ENCODE measurements at regions not wholly inside any gene's neighbourhood (a gene's known extent, or its start where the extent isn't known, plus 50 kb on each side); places are given as distances from the start of the nearest gene placed in this dataset.

DNA sequence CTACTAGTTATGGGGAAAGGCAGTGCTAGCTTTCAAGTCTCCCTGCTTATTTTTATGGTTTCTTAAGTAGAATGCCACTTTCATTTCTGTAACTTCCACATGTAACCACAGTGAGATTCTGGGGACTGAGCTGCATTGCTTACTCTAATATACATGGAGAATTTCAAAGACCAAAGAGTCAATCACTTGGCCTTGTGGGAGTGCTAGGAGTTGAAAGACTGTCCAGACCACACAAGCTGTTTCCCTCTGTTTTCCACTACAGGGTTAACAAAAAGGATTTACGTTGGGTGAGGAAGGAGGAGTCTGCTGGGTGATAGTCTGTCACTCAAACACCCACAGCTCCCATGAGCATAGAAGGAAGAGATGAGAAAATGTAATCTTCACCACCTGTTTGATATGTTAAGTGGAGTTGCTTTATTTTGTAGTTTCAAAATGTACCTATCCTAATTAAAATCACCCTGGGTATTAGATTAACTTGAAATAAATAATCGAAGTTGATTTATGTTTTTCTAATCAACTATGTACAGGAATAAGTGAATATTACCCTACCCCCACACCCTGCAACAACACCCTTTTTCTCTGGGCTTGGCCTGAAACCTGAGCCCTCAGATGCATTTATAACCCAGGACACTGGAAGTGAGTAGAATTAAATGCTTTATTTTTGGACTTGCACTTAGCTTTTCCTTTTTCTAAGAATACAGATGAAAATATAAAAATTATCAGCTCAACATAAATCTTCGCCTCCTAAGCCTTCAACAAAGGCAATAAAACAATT lies 225.8 kb upstream of the SLC10A2 start:
- H3K9me3 ChIP-seq (ENCODE audit: control insufficient read depth, insufficient read depth, low read depth, low read length): no peaks in the 10 kb centered on the region
- no peak for TF ChIP-seq EZH2 (IDR thresholded peaks at IDR 0.05; ENCODE audit: low read length, missing control alignments)
- TF ChIP-seq, protein P1, sequence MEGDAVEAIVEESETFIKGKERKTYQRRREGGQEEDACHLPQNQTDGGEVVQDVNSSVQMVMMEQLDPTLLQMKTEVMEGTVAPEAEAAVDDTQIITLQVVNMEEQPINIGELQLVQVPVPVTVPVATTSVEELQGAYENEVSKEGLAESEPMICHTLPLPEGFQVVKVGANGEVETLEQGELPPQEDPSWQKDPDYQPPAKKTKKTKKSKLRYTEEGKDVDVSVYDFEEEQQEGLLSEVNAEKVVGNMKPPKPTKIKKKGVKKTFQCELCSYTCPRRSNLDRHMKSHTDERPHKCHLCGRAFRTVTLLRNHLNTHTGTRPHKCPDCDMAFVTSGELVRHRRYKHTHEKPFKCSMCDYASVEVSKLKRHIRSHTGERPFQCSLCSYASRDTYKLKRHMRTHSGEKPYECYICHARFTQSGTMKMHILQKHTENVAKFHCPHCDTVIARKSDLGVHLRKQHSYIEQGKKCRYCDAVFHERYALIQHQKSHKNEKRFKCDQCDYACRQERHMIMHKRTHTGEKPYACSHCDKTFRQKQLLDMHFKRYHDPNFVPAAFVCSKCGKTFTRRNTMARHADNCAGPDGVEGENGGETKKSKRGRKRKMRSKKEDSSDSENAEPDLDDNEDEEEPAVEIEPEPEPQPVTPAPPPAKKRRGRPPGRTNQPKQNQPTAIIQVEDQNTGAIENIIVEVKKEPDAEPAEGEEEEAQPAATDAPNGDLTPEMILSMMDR (conservative IDR thresholded peaks at IDR 0.05 in 1 of 2, IDR thresholded peaks at IDR 0.05 in 1 of 2; ENCODE audit: low read depth in 1 of 2, low read length in 2 of 2): no peak
- no peaks in the 10 kb centered on the region for H3K4me1 ChIP-seq (ENCODE audit: control insufficient read depth, extremely low read depth, insufficient read depth, low read length)
- H3K27me3 ChIP-seq (ENCODE audit: control insufficient read depth, insufficient read depth, low read length): no peaks in the 10 kb centered on the region
- no peak overlapping the region for H2AFZ ChIP-seq (ENCODE audit: low read length)
- H3K4me3 ChIP-seq (replicated peaks in 1 of 4; ENCODE audit: control extremely low read depth in 1 of 4, insufficient read depth in 1 of 4, low read depth in 3 of 4, low read length in 4 of 4): no peak overlapping the region
- DNase-seq (ENCODE audit: low read depth in 2 of 2): no peak
- H3K36me3 ChIP-seq (ENCODE audit: control insufficient read depth, insufficient read depth, low read length): no peaks in the 10 kb centered on the region
- H3K27ac ChIP-seq (ENCODE audit: insufficient read depth, low read length): no peak overlapping the region
- no peak overlapping the region for H3K9ac ChIP-seq (ENCODE audit: insufficient read depth, low read length)
- H3K4me2 ChIP-seq (ENCODE audit: extremely low read depth, insufficient read depth, low read length): no peak overlapping the region
- no peaks in the 10 kb centered on the region for H3K79me2 ChIP-seq (ENCODE audit: control insufficient read depth, insufficient read depth, low read length)
- no peaks in the 10 kb centered on the region for H4K20me1 ChIP-seq (ENCODE audit: control insufficient read depth, extremely low read depth, insufficient read depth, low read length)

- TF ChIP-seq EZH2 (IDR thresholded peaks at IDR 0.05; ENCODE audit: low read length, missing control alignments): no peak
- TF ChIP-seq, protein P1 (conservative IDR thresholded peaks at IDR 0.05 in 1 of 2, IDR thresholded peaks at IDR 0.05 in 1 of 2; ENCODE audit: low read depth in 1 of 2, low read length in 2 of 2): no peak
- H3K9me3 ChIP-seq (ENCODE audit: control insufficient read depth, insufficient read depth, low read depth, low read length): no peaks in the 10 kb centered on the region
- no peak for DNase-seq (ENCODE audit: low read depth in 2 of 2)
- no peak overlapping the region for H2AFZ ChIP-seq (ENCODE audit: low read length)
- no peaks in the 10 kb centered on the region for H3K4me1 ChIP-seq (ENCODE audit: control insufficient read depth, extremely low read depth, insufficient read depth, low read length)
- no peak overlapping the region for H3K4me3 ChIP-seq (replicated peaks in 1 of 4; ENCODE audit: control extremely low read depth in 1 of 4, insufficient read depth in 1 of 4, low read depth in 3 of 4, low read length in 4 of 4)
- H3K9ac ChIP-seq (ENCODE audit: insufficient read depth, low read length): no peak overlapping the region
- H3K27ac ChIP-seq (ENCODE audit: insufficient read depth, low read length): no peak overlapping the region
- no peaks in the 10 kb centered on the region for H3K36me3 ChIP-seq (ENCODE audit: control insufficient read depth, insufficient read depth, low read length)
- no peaks in the 10 kb centered on the region for H4K20me1 ChIP-seq (ENCODE audit: control insufficient read depth, extremely low read depth, insufficient read depth, low read length)
- H3K4me2 ChIP-seq (ENCODE audit: extremely low read depth, insufficient read depth, low read length): no peak overlapping the region
- H3K79me2 ChIP-seq (ENCODE audit: control insufficient read depth, insufficient read depth, low read length): no peaks in the 10 kb centered on the region
- no peaks in the 10 kb centered on the region for H3K27me3 ChIP-seq (ENCODE audit: control insufficient read depth, insufficient read depth, low read length)
Observed at GRCh38 chr13:103291226-103291625, 225.0 kb upstream of the SLC10A2 start.

- TF ChIP-seq, protein P1 (conservative IDR thresholded peaks at IDR 0.05 in 1 of 2, IDR thresholded peaks at IDR 0.05 in 1 of 2; ENCODE audit: low read depth in 1 of 2, low read length in 2 of 2): no peak
- TF ChIP-seq EZH2 (IDR thresholded peaks at IDR 0.05; ENCODE audit: low read length, missing control alignments): no peak
- no peak overlapping the region for H3K9ac ChIP-seq (ENCODE audit: insufficient read depth, low read length)
- no peaks in the 10 kb centered on the region for H3K9me3 ChIP-seq (ENCODE audit: control insufficient read depth, insufficient read depth, low read depth, low read length)
- no peak overlapping the region for H3K4me2 ChIP-seq (ENCODE audit: extremely low read depth, insufficient read depth, low read length)
- no peak overlapping the region for H2AFZ ChIP-seq (ENCODE audit: low read length)
- H3K4me1 ChIP-seq (ENCODE audit: control insufficient read depth, extremely low read depth, insufficient read depth, low read length): no peaks in the 10 kb centered on the region
- no peaks in the 10 kb centered on the region for H3K27me3 ChIP-seq (ENCODE audit: control insufficient read depth, insufficient read depth, low read length)
- H3K27ac ChIP-seq (ENCODE audit: insufficient read depth, low read length): no peak overlapping the region
- peak; percentile 31 to 76 for DNase-seq (ENCODE audit: low read depth in 2 of 2)
- H3K36me3 ChIP-seq (ENCODE audit: control insufficient read depth, insufficient read depth, low read length): no peaks in the 10 kb centered on the region
- no peak overlapping the region for H3K4me3 ChIP-seq (replicated peaks in 1 of 4; ENCODE audit: control extremely low read depth in 1 of 4, insufficient read depth in 1 of 4, low read depth in 3 of 4, low read length in 4 of 4)
- H4K20me1 ChIP-seq (ENCODE audit: control insufficient read depth, extremely low read depth, insufficient read depth, low read length): no peaks in the 10 kb centered on the region
- no peaks in the 10 kb centered on the region for H3K79me2 ChIP-seq (ENCODE audit: control insufficient read depth, insufficient read depth, low read length)
Observed at GRCh38 chr13:103289681-103290080, 223.5 kb upstream of the SLC10A2 start.
